Uterus (tissue), 3 donors: ENCODE measurements at regions not wholly inside any gene's neighbourhood (a gene's known extent, or its start where the extent isn't known, plus 50 kb on each side); places are given as distances from the start of the nearest gene placed in this dataset.

Experiments
- DNase-seq, 2 donors: peaks; one replicate each; pipeline ENCODE4 v3.0.0-alpha.2; 2019 to 2020
- H3K27ac ChIP-seq, 2 donors: fragments of 200-600 bp; sonication (generic); 1 replicate in 1 of 2; 2 replicates in 1 of 2; pipeline ENCODE4 v1.5.1; 2016 to 2018
- H3K27me3 ChIP-seq, 2 donors: fragments of 200-600 bp; sonication (generic); one replicate each; pipeline ENCODE4 v1.5.1; 2018 to 2019; ENCODE audit warnings: control low read depth in 1 of 2
- H3K36me3 ChIP-seq, 2 donors: fragments of 200-600 bp; sonication (generic); one replicate each; pipeline ENCODE4 v1.5.1; 2019; ENCODE audit warnings: control low read depth in 1 of 2
- H3K4me1 ChIP-seq, 2 donors: fragments of 200-600 bp; sonication (generic); one replicate each; pipeline ENCODE4 v1.5.1; 2018 to 2019; ENCODE audit warnings: control low read depth in 1 of 2
- H3K4me3 ChIP-seq, 2 donors: fragments of 200-600 bp; sonication (generic); 1 replicate in 1 of 2; 2 replicates in 1 of 2; pipeline ENCODE4 v1.5.1; 2018 to 2019; ENCODE audit warnings: mild to moderate bottlenecking in 1 of 2
- H3K9me3 ChIP-seq, 2 donors: fragments of 200-600 bp; sonication (generic); one replicate each; pipeline ENCODE4 v1.5.1; 2019; ENCODE audit warnings: control low read depth in 1 of 2
- POLR2A ChIP-seq, 2 donors: fragments of 450-650 bp; IDR thresholded peaks; one replicate each; pipeline ENCODE4 v1.6.1; 2016; ENCODE audit warnings: antibody characterized with exemption in 2 of 2, mild to moderate bottlenecking in 1 of 2, moderate library complexity in 1 of 2
- intact Hi-C: fragments of 100-400 bp; cut with DNase I; formaldehyde crosslinking; loops from one replicate; pipeline ENCODE4 v1.15.1; 2023; ENCODE audit warnings: low total_unique reads
- TF ChIP-seq, protein P1 (sequence below), 4 experiments: fragments of 200-600 bp in 2 of 4; fragments of 450-650 bp in 2 of 4; sonication (generic) in 2 of 4; IDR thresholded peaks; one replicate each; pipeline ENCODE4 v1.5.1; 2016 to 2019; ENCODE audit warnings: antibody characterized with exemption in 4 of 4, mild to moderate bottlenecking in 2 of 4, moderate library complexity in 1 of 4
- donor health status: DM: yes; HTN: yes; CAD: no.

DNA sequence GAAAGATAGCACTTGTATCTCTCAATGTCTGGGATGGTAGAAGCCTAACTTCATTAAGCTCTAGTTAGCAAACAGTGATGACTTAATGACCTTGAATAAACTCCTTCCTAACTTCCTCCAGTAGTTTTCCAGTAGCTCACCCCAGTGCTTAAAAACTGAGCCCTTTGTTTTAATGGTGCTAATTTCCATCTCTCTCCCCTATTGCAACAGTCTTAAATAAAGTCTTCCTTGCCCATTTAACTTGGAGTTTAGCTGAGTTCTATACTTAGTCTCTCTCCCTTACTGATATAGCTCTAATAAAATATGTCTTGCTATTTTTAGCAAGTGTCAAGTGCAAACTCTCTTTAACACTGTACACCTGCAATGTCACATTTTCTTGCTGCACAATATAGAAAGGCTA lies 267.0 kb downstream of the CCDC85A start:
- no peak overlapping the region for H3K27ac ChIP-seq
- no peak for TF ChIP-seq POLR2A (IDR thresholded peaks at IDR 0.05)
- TF ChIP-seq, protein P1, sequence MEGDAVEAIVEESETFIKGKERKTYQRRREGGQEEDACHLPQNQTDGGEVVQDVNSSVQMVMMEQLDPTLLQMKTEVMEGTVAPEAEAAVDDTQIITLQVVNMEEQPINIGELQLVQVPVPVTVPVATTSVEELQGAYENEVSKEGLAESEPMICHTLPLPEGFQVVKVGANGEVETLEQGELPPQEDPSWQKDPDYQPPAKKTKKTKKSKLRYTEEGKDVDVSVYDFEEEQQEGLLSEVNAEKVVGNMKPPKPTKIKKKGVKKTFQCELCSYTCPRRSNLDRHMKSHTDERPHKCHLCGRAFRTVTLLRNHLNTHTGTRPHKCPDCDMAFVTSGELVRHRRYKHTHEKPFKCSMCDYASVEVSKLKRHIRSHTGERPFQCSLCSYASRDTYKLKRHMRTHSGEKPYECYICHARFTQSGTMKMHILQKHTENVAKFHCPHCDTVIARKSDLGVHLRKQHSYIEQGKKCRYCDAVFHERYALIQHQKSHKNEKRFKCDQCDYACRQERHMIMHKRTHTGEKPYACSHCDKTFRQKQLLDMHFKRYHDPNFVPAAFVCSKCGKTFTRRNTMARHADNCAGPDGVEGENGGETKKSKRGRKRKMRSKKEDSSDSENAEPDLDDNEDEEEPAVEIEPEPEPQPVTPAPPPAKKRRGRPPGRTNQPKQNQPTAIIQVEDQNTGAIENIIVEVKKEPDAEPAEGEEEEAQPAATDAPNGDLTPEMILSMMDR (IDR thresholded peaks at IDR 0.05) = no peak
- H3K27me3 ChIP-seq = no peaks in the 10 kb centered on the region
- no peak overlapping the region for H3K4me3 ChIP-seq
- no peaks in the 10 kb centered on the region for H3K4me1 ChIP-seq
- H3K36me3 ChIP-seq = no peaks in the 10 kb centered on the region
- no peaks in the 10 kb centered on the region for H3K9me3 ChIP-seq
- no peak for DNase-seq
- intact Hi-C loops = no loop called here

DNA sequence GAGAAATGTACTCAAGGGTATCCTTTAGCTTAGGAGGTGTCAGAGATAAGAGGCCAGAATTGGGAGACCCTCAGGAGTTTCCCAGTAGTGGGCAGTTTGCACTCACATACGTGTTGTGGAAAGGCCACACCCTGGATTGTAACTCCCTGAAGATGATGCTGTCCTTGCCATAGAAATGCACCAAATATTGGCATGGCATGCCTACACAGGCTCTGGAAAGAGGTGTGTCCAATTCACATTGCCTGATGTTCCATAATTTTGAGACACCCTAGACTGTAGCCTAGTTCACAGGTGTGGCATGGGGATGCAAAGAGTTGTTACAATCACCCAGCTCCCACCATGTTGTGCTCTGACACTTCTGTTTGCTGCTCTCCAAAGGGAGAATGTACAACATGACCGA lies 271.9 kb downstream of the CCDC85A start:
- Histone ChIP-seq H3K36me3 (no peaks in the 10 kb centered on the region), H3K9me3 (no peaks in the 10 kb centered on the region), H3K4me1 (no peaks in the 10 kb centered on the region), H3K27me3 (no peaks in the 10 kb centered on the region), H3K4me3 (no peak overlapping the region), H3K27ac (no peak overlapping the region)
- TF ChIP-seq, protein P1 (IDR thresholded peaks at IDR 0.05) = no peak
- TF ChIP-seq POLR2A (IDR thresholded peaks at IDR 0.05) = no peak
- DNase-seq = no peak
- intact Hi-C loops = no loop called here

DNA sequence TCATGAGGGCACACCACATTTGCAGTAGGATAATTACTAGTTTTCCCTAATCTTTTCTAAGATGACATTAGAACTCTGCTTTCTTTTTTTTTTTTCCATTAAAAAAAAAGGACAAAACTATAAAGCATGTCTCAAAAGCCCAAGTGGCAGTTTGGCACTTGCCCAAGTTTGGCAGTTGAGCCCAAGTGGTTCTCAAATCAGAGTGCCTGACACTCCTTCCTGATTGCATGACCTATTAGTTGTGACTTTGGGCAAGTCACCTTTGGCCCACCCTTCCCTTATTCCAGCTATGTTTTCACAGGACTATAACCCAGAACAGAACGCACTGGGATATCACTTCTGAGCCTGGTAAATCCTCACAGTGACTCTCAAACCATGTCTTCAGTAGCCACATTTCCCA lies 273.0 kb downstream of the CCDC85A start:
- H3K36me3 ChIP-seq = no peaks in the 10 kb centered on the region
- H3K27ac ChIP-seq = no peak overlapping the region
- H3K27me3 ChIP-seq = no peaks in the 10 kb centered on the region
- no peak for DNase-seq
- H3K9me3 ChIP-seq = no peaks in the 10 kb centered on the region
- H3K4me3 ChIP-seq = no peak overlapping the region
- H3K4me1 ChIP-seq = no peaks in the 10 kb centered on the region
- no peak for TF ChIP-seq POLR2A (IDR thresholded peaks at IDR 0.05)
- TF ChIP-seq, protein P1 (IDR thresholded peaks at IDR 0.05) = no peak
- intact Hi-C loops = no loop called here

DNA sequence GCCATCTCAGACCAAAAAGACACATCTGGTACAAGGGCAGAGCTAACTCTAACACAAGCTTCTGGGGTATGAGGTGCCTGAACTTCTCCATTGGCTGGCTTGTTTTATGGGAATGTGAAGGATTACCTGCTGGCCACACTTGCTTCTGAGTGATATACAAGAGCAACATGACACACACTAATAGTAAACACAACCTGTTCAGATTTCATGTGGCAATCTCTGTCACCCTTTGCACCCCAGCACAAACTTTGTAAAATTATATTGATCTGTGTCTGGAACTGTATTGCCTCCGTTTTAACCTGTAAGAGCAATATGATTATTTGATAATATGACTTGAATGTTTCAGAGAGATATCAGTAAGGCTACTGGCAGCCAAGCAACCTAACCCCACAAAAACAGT lies 276.7 kb downstream of the CCDC85A start:
- no peaks in the 10 kb centered on the region for H3K4me1 ChIP-seq
- no peak for DNase-seq
- no peaks in the 10 kb centered on the region for H3K9me3 ChIP-seq
- no peaks in the 10 kb centered on the region for H3K27me3 ChIP-seq
- intact Hi-C loops = no loop called here
- H3K4me3 ChIP-seq = no peak overlapping the region
- H3K36me3 ChIP-seq = no peaks in the 10 kb centered on the region
- no peak for TF ChIP-seq POLR2A (IDR thresholded peaks at IDR 0.05)
- H3K27ac ChIP-seq = no peak overlapping the region

DNA sequence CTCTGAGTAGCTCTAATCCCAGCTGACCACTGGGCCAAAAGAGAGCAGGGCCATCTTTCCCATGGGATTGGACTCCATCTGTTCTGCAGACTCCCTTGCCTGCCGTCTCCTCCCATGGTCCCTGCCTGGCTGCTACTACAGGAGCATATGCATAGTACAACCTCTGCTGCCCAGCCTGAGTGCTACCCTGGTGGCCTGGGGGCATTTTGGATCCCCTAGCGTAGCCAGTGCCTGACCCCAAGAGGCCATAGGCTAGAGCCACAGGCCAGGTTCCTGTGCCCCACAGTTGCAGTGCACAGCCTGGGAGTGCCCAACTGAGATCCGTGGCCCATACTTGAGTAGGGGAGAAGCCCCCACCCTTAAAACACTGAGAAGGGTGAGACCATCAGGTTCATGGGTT lies 280.3 kb downstream of the CCDC85A start:
- no peaks in the 10 kb centered on the region for H3K4me1 ChIP-seq
- intact Hi-C loops = no loop called here
- H3K27me3 ChIP-seq = no peaks in the 10 kb centered on the region
- H3K36me3 ChIP-seq = no peaks in the 10 kb centered on the region
- DNase-seq = no peak
- H3K27ac ChIP-seq = no peak overlapping the region
- TF ChIP-seq, protein P1 (IDR thresholded peaks at IDR 0.05) = no peak
- no peak for TF ChIP-seq POLR2A (IDR thresholded peaks at IDR 0.05)
- H3K9me3 ChIP-seq = no peaks in the 10 kb centered on the region
- H3K4me3 ChIP-seq = no peak overlapping the region

DNA sequence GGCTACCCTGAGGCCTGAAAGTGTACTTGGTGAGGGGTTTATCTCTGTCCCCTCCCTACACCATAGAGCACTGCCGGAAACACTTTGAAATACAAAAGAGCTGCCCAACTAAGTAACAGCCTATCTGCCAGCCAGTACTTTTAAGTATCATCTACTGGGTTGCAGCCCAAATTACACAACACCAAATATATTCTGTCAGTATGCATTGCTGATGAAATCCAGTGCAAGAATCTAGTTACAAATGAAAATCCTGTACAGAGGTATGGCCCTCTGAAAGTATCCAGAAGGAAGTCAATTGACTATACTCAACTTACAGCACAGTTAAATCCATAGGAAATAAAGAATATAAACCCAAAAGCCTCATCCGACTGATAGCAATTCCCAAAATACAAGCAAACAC lies 280.8 kb downstream of the CCDC85A start:
- no peak for DNase-seq
- intact Hi-C loops = no loop called here
- TF ChIP-seq, protein P1 (IDR thresholded peaks at IDR 0.05) = no peak
- no peak for TF ChIP-seq POLR2A (IDR thresholded peaks at IDR 0.05)

More for the DNA sequence above, 280.8 kb downstream of the CCDC85A start:
- Histone ChIP-seq H3K4me1 (no peaks in the 10 kb centered on the region), H3K36me3 (no peaks in the 10 kb centered on the region), H3K4me3 (no peak overlapping the region), H3K9me3 (no peaks in the 10 kb centered on the region), H3K27ac (no peak overlapping the region), H3K27me3 (no peaks in the 10 kb centered on the region)
